ENCODE measurements at regions not wholly inside any gene's neighbourhood (a gene's known extent, or its start where the extent isn't known, plus 50 kb on each side); places are given as distances from the start of the nearest gene placed in this dataset.

- ChIA-PET CTCF (no interaction called here), POLR2A (no interaction called here)
Observed at GRCh38 chr6:169165561-169166300, 87.9 kb downstream of the THBS2 start.

GRCh38 chr6:169164986-169165385, 88.7 kb downstream of the THBS2 start:
- POLR2A ChIA-PET, result no interaction called here
- CTCF ChIA-PET, result no interaction called here

DNA sequence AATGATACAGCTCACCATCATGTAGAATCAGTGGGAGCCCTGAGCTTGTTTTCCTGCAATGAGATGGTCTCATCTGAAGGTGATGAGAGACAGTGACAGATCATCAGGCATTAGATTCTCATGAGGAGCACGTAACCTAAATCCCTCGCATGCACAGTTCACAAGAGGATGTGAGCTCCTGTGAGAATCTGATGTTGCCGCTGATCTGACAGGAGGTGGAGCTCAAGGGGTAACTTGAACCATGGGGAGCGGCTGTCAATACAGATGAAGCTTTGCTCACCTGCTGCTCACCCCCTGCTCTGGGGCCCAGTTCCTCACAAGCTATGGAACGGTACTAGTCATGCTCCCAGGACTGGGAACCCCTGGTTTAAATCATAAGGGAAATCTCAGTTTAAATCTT, 89.2 kb downstream of the THBS2 start:
- ChIA-PET POLR2A (no interaction called here), CTCF (no interaction called here)

DNA sequence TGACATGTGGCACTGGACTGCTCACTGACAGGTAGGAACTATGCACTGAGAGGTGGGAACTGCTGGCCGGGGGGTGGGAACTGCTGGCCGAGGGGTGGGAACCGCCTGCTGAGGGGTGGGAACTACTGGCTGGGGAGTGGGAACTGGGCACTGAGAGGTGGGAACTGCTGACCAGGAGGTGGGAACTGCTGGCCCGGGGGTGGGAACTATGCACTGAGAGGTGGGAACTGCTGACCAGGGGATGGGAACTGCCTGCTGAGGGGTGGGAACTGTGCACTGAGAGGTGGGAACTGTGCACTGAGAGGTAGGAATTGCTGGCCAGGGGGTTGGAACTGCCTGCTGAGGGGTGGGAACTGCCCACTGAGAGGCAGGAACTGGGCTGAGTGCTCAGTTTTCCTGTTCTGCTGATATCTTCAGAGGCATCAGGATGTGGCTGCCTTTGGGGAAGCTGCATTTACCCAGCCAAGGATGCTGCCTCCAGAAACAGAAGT, 90.2 kb downstream of the THBS2 start:
- ChIA-PET CTCF (no interaction called here), POLR2A (no interaction called here)

DNA sequence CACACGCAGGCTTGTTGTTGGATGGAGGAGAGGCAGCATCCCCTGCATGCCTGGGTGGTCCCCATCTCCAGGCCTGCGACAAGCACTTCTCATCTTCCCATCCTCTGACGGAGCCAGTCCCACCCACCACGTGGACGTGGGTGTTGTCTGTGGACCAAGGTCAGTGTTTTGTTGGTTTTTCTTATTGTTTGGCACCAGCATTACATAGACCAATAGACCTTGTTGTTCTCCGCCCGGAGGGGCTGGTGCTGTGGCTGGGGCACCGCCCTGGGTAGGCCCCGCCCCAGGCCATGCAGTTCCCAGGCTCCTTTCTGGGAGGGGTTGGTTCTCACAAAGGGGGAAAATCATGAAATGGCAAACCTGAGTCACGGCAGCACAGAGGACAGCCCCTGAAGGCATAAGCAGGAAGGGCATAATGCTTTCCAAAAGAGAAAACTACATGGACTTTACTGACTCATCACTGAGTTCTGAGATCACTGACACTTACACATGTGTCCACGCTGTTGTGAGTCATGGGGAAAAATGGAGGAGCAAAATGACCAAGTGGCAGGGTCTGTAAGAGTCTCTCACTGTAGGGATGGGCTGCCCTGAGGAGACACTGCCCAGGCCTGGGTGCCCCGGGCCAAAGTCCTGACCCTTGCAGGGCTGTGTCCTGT, 90.8 kb downstream of the THBS2 start:
- POLR2A ChIA-PET, result no interaction called here
- CTCF ChIA-PET, result no interaction called here

DNA sequence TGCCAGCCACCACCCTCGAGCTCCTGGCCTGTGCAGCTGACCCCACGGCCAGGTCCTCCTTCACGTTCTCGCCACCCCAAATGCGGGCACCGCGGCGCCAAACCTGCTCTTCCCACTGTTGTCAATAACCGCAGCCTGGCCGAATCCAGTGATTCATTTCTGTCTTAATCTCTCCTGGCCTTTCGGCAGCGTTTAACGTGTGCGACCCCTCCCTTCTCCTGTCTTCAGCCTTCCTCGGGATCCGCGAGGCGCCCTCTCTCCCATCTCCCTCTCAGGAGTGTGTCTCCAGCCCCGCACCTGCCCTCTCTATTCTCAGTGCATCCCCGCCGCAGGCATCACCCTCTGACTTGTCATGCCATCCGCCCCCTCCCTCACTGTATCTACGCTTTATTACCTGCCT, 91.4 kb downstream of the THBS2 start:
- POLR2A ChIA-PET, result no interaction called here
- CTCF ChIA-PET, result no interaction called here

- POLR2A ChIA-PET, result no interaction called here
Observed at GRCh38 chr6:169161572-169162167, 92.0 kb downstream of the THBS2 start.

GRCh38 chr6:169160855-169161560, 92.6 kb downstream of the THBS2 start:
- ChIA-PET CTCF (no interaction called here), POLR2A (no interaction called here)

More at GRCh38 chr6:169161572-169162167, 92.0 kb downstream of the THBS2 start:
- CTCF ChIA-PET, result no interaction called here

GRCh38 chr6:169160091-169160854, 93.4 kb downstream of the THBS2 start:
- ChIA-PET CTCF (no interaction called here), POLR2A (no interaction called here)

DNA sequence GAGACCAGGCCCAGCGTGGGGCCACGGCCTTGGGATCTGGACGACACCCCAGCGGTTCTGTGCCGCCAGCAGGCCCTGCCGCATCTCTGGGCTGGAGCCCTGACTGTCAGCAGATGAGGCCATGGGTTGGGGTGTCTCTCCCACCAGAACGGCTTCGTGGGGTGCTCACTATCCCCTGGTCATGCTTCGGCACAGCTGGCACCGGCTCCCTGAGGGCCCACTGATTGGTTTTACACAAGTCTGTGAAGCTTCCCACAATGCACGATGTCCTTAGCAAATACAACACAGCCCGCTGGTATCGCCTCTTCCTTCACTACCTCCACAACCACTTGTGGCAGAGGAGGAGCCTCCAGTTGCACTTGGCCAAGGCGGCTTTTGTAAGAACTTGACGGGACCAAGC, 94.3 kb downstream of the THBS2 start:
- CTCF ChIA-PET, result no interaction called here
- POLR2A ChIA-PET, result no interaction called here

GRCh38 chr6:169158691-169159090, 95.0 kb downstream of the THBS2 start:
- POLR2A ChIA-PET, result no interaction called here

GRCh38 chr6:169158174-169158573, 95.5 kb downstream of the THBS2 start:
- POLR2A ChIA-PET, result no interaction called here
- CTCF ChIA-PET, result no interaction called here

More at GRCh38 chr6:169158691-169159090, 95.0 kb downstream of the THBS2 start:
- CTCF ChIA-PET, result no interaction called here

DNA sequence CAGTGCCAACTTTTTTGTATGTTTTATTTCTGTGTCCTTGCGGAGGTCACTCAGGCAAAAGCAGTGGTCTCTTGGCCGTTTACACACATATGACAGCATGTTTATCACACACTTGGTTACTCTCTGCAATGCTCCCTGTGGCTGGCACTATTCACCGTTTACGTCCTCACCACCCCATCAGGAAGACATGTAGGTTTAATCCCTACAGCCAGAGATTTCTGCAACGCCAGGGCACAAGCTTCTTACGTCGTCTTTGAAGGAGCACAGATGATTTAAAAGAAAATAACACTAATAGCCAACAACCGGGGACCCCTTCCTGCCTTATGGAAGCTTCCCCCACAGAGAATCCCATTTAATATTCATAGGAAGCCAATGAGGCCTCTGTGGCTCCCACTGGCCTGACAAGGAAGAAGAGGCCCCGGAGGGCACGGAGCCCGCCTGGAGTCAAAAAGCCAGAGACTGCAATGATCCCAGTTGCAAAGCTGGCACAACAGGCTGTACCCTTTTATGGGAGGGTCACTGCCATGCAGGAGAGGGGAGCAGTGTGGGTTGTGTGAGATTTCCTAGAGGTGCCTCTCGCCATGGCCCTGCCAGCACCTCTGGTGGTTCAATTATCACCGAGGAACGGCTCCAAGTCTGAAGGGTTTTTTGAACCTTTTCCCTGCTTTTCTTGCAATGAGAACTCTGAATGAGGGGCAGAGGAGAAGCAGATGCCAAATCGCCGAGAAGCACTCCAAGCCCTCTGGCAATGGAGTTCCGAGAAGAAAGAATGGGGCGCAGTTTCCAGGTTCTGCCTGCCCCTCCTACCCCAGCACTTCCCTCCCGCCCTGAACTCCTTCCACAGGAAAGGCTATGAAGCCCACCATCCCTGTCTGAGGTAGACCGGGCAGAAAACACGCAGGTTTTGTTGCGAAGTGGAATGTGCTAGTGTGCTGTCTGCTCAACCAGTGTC, 96.2 kb downstream of the THBS2 start:
- CTCF ChIA-PET, result no interaction called here
- POLR2A ChIA-PET, result no interaction called here

DNA sequence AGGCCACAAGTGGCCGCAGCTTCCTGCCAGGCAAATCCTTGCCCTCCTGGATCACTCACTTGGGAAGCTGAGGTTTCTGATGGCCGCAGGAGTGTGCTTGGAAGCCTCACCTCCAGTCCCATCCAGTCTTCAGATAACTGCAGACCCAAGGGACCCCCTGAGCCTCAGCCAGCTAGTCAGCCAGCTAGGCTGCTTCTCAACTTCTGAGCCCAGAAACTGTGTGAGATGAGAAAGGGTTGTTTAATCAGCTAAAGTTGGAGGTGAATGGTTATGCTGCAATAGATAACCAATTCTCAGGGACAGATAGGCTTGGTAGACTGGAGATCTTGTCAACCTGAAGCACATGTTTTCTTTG, 96.9 kb downstream of the THBS2 start:
- CTCF ChIA-PET, result no interaction called here
- POLR2A ChIA-PET, result no interaction called here

DNA sequence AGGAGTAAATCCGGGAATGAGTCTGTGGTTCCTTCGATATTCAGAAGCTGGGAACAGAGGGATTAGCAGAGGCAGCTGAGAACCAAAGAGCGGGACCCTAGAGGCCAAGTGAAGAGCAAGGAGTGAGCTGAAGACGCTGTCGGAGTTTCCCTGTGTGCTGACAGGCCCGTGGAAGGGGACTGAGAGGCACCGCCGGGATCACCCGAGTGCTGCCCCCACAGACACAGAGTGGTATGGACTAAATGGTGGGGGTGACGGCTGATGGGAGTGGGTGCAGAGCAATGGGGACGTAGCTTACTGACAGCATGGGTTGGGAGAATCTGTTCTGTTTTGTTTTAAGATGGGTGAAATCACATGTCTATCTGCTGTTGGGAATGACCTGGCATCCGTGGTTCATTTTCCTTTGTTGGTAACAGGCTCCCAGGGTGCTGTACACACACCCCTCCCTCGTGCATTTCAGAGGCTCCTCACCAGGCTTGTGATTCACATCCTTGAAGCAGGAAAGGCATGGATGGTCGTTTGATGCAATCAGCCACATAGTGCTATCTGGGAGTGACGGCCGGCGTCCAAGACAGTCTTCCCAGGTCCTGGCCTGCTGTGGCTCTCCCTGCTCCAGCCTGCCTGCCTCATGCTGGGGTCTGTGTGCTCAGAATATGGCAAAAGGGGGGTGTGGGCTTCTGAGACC, 97.4 kb downstream of the THBS2 start:
- CTCF ChIA-PET, result no interaction called here
- POLR2A ChIA-PET, result no interaction called here

DNA sequence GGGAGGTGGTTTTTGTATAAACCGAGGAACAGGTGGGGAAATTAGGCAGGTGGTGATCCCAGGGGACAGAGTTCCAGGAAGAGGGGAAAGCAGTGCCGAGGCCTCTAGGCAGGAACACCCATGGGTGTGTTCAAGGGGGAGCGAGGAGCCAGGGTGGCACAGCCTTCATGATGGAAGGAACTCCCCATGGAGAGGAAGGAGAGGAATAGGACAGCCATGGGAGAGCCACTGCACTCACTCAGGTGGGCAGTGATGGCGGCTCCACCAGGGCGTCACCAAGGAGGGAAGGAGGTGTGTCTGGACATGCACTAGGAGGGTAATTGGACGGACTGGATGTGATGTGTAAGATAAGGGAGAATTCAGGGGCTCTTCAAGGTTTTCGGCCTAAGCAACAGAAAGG, 98.2 kb downstream of the THBS2 start:
- CTCF ChIA-PET, result no interaction called here
- POLR2A ChIA-PET, result no interaction called here

DNA sequence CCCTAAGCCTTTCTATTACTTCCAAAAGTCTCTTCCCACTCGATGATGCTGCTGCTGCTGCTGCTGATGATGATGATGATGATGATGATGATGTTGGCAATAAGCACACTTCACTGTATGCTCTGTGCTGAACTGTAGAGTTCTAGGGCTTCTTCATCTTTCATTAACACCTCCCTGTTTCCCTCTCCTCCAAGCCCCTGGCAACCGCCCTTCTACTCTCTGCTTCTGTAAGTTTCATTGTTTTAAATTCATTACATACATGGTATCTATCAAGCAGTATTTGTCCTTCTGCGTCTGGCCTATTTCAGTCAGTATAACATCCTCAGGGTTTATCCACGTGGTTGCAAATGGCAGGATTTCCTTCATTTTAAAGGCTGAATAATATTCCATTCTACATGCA, 100.2 kb downstream of the THBS2 start:
- POLR2A ChIA-PET, result no interaction called here

GRCh38 chr6:169146521-169146920, 107.1 kb downstream of the THBS2 start:
- ChIA-PET CTCF (no interaction called here), POLR2A (no interaction called here)

More for the DNA sequence above, 100.2 kb downstream of the THBS2 start:
- CTCF ChIA-PET, result no interaction called here

Data from activated CD8-positive, alpha-beta memory T cell treated with anti-CD3 and anti-CD28 coated beads for 36 hours (primary cell).